NCI-H2107 treated with DMSO at 0.1 percent for 48 hours (cell line): ENCODE measurements at regions not wholly inside any gene's neighbourhood (a gene's known extent, or its start where the extent isn't known, plus 50 kb on each side); places are given as distances from the start of the nearest gene placed in this dataset.

ENCODE experiments used
- DNase-seq: peaks from one replicate; lab custom pipeline; 2025; ENCODE audit not compliant: unreplicated experiment; lab: John Stamatoyannopoulos, UW

- no peak for DNase-seq
These were observed 329.3 kb downstream of the ACTL7B start for GRCh38 chr9:108526518-108526917.

GRCh38 chr9:108525186-108525585, 330.6 kb downstream of the ACTL7B start:
- no peak for DNase-seq

GRCh38 chr9:108521063-108521590, 334.7 kb downstream of the ACTL7B start:
- DNase-seq: no peak

GRCh38 chr9:108519437-108519836, 336.3 kb downstream of the ACTL7B start:
- no peak for DNase-seq

GRCh38 chr9:108517651-108518365, 338.0 kb downstream of the ACTL7B start:
- no peak for DNase-seq

- no peak for DNase-seq
These were observed 339.4 kb downstream of the ACTL7B start for GRCh38 chr9:108516391-108516790.

GRCh38 chr9:108515856-108516255, 339.9 kb downstream of the ACTL7B start:
- no peak for DNase-seq

- no peak for DNase-seq
These were observed 343.2 kb downstream of the ACTL7B start for GRCh38 chr9:108512426-108513173.

- DNase-seq: no peak
These were observed 344.5 kb downstream of the ACTL7B start for GRCh38 chr9:108511307-108511706.

- DNase-seq: no peak
These were observed 358.9 kb downstream of the ACTL7B start for GRCh38 chr9:108496846-108497245.

- DNase-seq: no peak
These were observed 366.2 kb downstream of the ACTL7B start for GRCh38 chr9:108489567-108489966.

- DNase-seq: no peak
These were observed 369.0 kb downstream of the ACTL7B start for GRCh38 chr9:108486831-108487230.

- no peak for DNase-seq
These were observed 371.3 kb downstream of the ACTL7B start for GRCh38 chr9:108484468-108484867.

- no peak for DNase-seq
These were observed 372.1 kb downstream of the ACTL7B start for GRCh38 chr9:108483676-108484075.

- no peak for DNase-seq
These were observed 375.7 kb downstream of the ACTL7B start for GRCh38 chr9:108479989-108480652.

GRCh38 chr9:108478431-108479332, 377.1 kb downstream of the ACTL7B start:
- no peak for DNase-seq

- no peak for DNase-seq
These were observed 378.2 kb downstream of the ACTL7B start for GRCh38 chr9:108477529-108478006.

GRCh38 chr9:108476574-108476973, 379.2 kb downstream of the ACTL7B start:
- DNase-seq: no peak

- DNase-seq: no peak
These were observed 380.0 kb downstream of the ACTL7B start for GRCh38 chr9:108475813-108476212.

GRCh38 chr9:108474356-108474755, 381.4 kb downstream of the ACTL7B start:
- DNase-seq: no peak
